Fibroblast of pulmonary artery (primary cell): ENCODE measurements at regions not wholly inside any gene's neighbourhood (a gene's known extent, or its start where the extent isn't known, plus 50 kb on each side); places are given as distances from the start of the nearest gene placed in this dataset.

Experiments
- DNase-seq: peaks from one replicate; pipeline ENCODE4 v3.0.0-alpha.2; 2010; ENCODE audit warnings: low read depth
- H3K4me3 ChIP-seq: replicated peaks from 2 replicates; pipeline ENCODE4 v1.5.1; 2011; ENCODE audit warnings: low read depth, mild to moderate bottlenecking, control low read depth, low read length, moderate library complexity
- CTCF ChIP-seq: IDR thresholded peaks from 2 replicates; pipeline ENCODE4 v1.5.1; 2011; ENCODE audit warnings: mild to moderate bottlenecking, control low read depth, low read length, inconsistent platforms; ENCODE audit errors: missing control alignments

- TF ChIP-seq CTCF, result no peak
- no peak for DNase-seq
- no peak overlapping the region for H3K4me3 ChIP-seq
Observed at GRCh38 chr15:96108405-96108804, 222.1 kb upstream of the NR2F2 start.

GRCh38 chr15:96109820-96110219, 220.7 kb upstream of the NR2F2 start:
- DNase-seq, result no peak
- TF ChIP-seq CTCF, result no peak
- H3K4me3 ChIP-seq, result no peak overlapping the region

- H3K4me3 ChIP-seq, result no peak overlapping the region
- no peak for DNase-seq
- no peak for TF ChIP-seq CTCF
Observed at GRCh38 chr15:96112018-96112417, 218.5 kb upstream of the NR2F2 start.

- TF ChIP-seq CTCF, result no peak
- DNase-seq, result peak; percentile 39
Observed at GRCh38 chr15:96115642-96116041, 214.9 kb upstream of the NR2F2 start.

GRCh38 chr15:96117270-96117669, 213.2 kb upstream of the NR2F2 start:
- no peak overlapping the region for H3K4me3 ChIP-seq
- no peak for TF ChIP-seq CTCF
- DNase-seq, result no peak

More at GRCh38 chr15:96115642-96116041, 214.9 kb upstream of the NR2F2 start:
- H3K4me3 ChIP-seq, result no peak overlapping the region

- H3K4me3 ChIP-seq, result no peak overlapping the region
- DNase-seq, result no peak
- no peak for TF ChIP-seq CTCF
Observed at GRCh38 chr15:96119734-96120133, 210.8 kb upstream of the NR2F2 start.

- peak; percentile 20 for DNase-seq
- no peak overlapping the region for H3K4me3 ChIP-seq
- TF ChIP-seq CTCF, result no peak
Observed at GRCh38 chr15:96121086-96121920, 209.2 kb upstream of the NR2F2 start.
